NB4 (cell line): ENCODE measurements at regions not wholly inside any gene's neighbourhood (a gene's known extent, or its start where the extent isn't known, plus 50 kb on each side); places are given as distances from the start of the nearest gene placed in this dataset.

Source experiments
- CTCF ChIP-seq: IDR thresholded peaks from one replicate; pipeline ENCODE4 v1.5.1; 2012; ENCODE audit warnings: low read depth, low read length
- MYC ChIP-seq: IDR thresholded peaks from 2 replicates; pipeline ENCODE4 v1.6.1; 2011; ENCODE audit warnings: low read depth, low read length
- POLR2A ChIP-seq: IDR thresholded peaks from 2 replicates; pipeline ENCODE4 v1.6.1; 2011; ENCODE audit warnings: mild to moderate bottlenecking; ENCODE audit not compliant: insufficient read length; ENCODE audit errors: extremely low read depth
- TF ChIP-seq, protein P1 (sequence below): IDR thresholded peaks from 2 replicates; pipeline ENCODE4 v1.6.1; 2011; ENCODE audit warnings: low read depth, low read length

DNA sequence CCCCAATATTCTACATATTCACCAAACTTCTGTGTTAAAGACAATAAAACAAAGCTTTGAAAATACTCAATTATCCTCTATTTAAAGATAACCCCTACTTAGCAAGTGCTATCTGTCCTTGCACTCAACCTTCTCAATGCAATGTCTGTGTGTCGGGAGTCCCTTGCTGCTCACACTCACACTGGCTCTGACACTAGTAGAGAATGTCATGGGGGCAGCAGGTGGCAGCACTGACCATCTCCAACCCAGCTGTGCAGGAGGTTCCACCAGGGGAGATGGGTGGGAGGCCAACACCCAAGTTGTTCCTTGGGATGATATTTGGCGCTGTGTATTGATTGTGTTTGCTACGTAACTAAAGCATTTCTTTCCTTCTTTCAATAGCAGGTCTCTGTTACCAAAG lies 59.4 kb upstream of the SIMC1 start:
- TF ChIP-seq CTCF = no peak
- no peak for TF ChIP-seq POLR2A
- TF ChIP-seq, protein P1, sequence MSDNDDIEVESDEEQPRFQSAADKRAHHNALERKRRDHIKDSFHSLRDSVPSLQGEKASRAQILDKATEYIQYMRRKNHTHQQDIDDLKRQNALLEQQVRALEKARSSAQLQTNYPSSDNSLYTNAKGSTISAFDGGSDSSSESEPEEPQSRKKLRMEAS = no peak
- TF ChIP-seq MYC = no peak
